TTC549 (cell line): ENCODE measurements at regions not wholly inside any gene's neighbourhood (a gene's known extent, or its start where the extent isn't known, plus 50 kb on each side); places are given as distances from the start of the nearest gene placed in this dataset.
"Not testable (repeated sequence)": the region's sequence is repeated elsewhere in the genome, so short reads cannot be mapped to it uniquely, and the experiment has no call there.

Experiments
- FAIRE-seq: peaks from 2 replicates; lab custom pipeline; 2012; peaks lifted over from hg19 to GRCh38; lab: Jason Lieb, UNC

- FAIRE-seq, result no peak
Observed at GRCh38 chr15:62272290-62272689, 107.2 kb upstream of the C2CD4B start.

DNA sequence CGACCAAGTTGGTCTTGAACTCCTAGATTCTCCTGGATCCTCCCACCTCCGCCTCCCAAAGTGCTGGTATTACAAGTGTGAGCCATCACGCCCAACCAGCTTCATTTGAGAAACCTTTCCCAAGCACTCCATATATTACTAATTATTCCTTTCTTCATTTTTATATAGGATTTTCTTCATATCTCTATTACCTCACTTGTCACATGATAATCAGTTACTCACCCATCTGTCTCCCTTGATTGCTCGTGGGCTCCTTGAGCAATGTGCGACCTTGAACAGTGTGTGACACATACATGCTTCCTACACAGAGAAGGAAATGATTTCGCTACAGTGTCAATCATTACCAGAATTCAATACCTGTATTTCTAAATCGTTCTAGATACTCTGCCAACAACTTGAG is 110.7 kb upstream of the C2CD4B start:
- no peak for FAIRE-seq

DNA sequence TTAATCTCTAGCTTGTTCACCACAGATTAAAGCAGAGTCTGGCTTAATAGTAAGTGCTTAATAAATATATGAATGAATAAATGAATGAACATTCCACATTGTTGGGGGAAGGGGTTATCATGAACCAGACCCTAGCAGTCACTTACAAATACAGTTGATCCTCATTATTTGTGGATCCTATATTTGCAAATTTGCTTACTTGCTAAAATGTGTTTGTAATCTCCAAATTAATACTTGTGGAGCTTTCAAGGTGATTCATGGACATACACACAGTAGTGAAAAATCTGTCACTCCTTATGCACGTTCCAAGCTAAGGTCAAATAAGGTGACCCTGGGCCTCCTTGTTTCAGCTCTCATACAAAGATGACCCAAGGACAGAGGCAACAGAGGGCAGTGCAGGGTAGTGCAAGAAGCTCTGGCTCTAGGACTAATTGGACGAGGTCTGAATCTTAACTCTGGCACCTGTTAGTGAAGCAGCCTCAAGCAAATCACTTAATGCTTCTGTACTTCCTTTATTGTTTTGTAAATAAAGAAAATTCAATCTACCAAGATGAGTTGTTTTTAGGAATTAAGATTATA is 112.8 kb upstream of the C2CD4B start:
- FAIRE-seq, result no peak

DNA sequence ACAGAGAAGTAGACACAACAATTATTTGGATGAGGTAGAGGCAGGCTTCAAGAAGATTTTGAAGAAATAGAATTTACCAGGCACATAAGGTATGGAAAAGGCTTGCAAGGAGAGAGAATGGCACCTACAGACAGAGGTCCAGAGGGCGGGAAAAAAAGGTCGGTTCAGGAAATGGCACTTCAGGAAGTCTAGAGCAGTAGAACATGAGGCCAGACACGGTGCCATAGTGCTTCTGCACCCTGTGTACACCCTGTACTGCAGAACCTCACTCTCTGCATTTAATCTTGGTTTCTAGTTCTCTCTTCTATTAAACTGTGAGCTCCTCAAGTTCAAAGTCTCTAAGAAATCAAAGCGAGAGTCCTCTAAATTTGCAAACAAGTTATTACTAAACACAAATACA is 113.4 kb upstream of the C2CD4B start:
- no peak for FAIRE-seq

DNA sequence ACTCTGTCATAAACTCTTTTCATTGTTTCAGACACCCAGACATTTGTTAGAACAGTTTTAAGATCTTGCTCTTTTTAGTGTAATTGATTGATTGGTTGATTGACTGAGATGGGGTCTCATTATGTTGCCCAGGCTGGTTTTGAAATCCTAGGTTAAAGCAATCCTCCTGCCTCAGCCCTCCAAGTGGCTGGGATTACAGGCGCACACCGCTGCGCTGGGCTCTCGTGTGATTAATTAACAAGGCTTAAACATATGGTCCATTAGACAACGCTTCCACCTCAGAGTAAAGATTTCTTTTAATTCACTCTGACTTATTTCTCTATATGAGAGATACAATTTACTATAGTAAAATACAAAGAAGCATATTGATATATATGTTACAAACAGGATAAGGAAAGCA is 114.0 kb upstream of the C2CD4B start:
- no peak for FAIRE-seq

- no peak for FAIRE-seq
Observed at GRCh38 chr15:62280625-62281024, 115.5 kb upstream of the C2CD4B start.

GRCh38 chr15:62281801-62282200 is 116.7 kb upstream of the C2CD4B start:
- FAIRE-seq, result not testable (repeated sequence)

DNA sequence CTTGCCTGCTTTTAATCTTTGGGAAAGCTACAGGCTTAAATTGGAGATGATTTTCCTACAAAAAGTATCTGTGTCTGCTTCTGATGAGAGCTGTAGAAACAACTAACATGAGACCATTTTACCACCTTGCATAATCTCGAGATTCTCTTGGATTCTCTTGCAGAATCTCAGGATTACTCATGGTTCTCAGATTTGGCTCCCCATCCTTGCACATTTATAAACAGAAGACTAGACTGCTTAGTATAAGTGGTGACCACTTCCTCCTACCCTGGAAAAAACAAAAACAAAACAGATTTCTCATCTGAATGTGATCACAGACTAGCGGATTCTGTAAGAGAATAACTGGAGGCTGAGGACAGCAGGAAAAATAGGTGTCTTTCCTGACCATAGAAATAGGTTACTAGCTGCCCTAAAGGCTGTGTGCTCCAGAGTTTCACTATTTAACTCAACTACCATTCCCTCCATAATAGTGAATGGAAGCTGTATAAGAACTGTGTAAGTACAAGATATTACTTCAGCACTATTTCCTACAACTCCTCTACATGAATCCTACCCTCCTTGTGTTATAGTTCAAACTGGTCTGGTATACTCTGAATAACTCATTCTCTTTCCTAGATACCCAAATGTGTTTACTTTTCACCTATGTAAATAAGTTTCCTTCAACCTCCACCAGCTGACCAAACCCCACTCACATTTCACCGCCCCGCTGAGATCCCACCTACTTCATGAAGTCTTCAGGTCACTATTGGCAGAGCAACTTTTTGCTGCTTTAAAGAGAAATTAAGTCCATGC is 122.2 kb upstream of the C2CD4B start:
- no peak for FAIRE-seq

- no peak for FAIRE-seq
Observed at GRCh38 chr15:62288361-62289017, 123.4 kb upstream of the C2CD4B start.

DNA sequence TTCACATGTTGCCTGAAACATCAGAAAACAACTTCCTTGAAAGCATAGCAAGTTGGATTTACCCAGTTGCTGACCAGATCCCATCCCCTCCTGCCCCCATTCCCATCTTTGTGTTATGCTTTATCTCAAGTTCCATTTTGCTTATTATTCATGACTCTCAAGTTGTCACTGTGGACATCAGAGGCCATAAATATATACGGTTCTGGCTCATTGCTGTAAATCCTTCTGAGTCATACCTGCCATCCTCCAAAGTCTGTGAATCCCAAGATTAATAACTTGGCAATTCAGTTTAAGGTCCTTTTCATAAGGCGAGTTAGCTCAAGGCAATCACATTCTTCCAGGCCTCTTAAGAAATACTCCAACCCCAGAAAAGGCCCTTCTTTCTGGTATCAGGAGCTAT is 126.2 kb upstream of the C2CD4B start:
- FAIRE-seq, result no peak

- FAIRE-seq, result no peak
Observed at GRCh38 chr15:62296756-62297507, 131.8 kb upstream of the C2CD4B start.

- FAIRE-seq, result no peak
Observed at GRCh38 chr15:62297522-62297921, 132.4 kb upstream of the C2CD4B start.

DNA sequence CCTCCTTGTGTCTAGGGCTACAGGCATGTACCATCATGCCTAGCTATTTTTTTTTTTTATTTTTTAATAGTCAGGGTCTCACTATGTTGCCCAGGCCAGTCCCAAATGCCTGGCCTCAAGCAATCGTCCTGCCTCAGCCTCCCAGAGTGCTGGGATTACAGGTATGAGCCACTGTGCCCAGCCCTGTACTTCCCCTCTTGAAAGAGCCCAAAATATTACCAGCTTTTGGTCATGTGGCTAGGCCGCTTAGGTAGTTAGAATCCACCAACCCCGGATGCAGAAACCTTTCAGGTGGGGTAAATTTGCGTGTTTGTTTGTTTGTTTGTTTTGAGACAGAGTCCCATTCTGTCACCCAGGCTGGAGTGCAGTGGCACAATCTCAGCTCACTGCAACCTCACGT is 132.8 kb upstream of the C2CD4B start:
- no peak for FAIRE-seq

GRCh38 chr15:62298811-62299210 is 133.7 kb upstream of the C2CD4B start:
- FAIRE-seq, result no peak

DNA sequence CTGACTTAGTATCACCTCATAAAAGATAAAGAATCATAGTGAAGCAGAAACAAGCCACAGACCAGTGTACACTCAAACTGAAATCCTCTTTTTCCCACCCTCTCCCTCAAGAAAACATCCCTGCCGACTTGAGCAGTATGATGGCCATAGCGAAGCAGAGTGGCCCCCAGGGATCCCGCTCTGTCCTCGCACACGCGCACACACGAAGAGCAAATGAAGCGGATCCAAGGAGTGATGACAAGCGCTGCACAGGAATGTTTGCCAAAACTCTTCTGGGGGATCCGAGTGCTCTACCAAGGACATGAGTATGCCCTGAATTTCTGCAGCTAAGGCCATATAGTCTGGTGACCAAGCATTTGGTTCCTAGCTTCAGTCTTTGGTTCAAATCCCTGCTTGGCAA is 134.5 kb upstream of the C2CD4B start:
- no peak for FAIRE-seq

DNA sequence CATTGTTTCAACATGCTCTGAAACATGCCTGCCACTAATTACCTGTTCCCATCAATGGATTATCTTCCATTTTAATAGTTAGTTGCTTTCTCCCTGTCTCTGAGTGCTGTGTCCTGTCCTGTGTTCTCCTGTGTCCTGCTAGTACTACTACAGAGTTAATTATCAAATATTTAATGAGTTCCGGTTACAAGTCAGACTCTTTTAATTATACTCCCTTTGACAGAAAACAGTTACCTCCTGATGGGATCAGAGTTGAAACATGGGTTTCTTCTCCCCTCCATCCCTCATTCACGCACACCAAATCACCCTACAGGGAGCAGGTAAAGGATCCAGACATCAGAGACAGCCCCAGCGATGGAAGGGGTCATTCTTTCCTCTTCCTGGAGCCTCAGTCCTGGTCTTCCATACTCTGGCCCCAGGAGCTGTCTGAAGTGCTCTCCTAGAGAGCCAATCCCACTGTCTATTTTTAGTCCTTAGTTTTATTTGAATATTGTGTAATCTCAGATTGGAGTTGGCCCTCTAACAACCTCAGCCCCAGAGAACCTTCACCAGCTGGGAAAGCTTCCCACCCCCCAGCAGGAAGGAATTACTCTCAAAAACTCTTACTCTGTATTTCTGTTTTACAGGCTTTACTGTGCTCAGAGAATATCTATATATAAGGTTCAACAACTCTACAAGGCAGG is 137.0 kb upstream of the C2CD4B start:
- FAIRE-seq, result no peak

GRCh38 chr15:62306851-62307504 is 141.9 kb upstream of the C2CD4B start:
- peak; percentile 86 for FAIRE-seq

GRCh38 chr15:62307551-62307950 is 142.5 kb upstream of the C2CD4B start:
- FAIRE-seq, result no peak

GRCh38 chr15:62316413-62317060 is 151.5 kb upstream of the C2CD4B start:
- FAIRE-seq, result no peak

DNA sequence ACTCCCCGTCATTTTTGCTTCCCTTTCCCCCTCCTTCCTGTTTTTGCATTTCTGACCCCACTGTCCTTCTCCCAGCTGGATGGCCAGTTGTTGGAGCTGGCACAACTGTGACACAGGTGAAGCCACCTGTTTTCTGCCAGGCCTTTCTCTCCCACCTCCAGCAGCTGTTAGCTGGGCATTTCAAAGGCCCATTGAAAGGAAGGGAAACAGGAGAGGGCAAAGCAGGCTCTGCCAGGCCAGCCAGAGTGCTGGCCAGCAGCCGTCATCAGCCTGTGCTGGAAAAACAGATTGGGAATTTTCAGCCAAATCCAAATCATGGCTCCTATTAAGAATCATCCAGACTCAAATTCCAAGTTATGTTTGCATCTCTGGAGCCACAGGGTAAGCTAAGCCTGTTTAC is 155.2 kb upstream of the C2CD4B start:
- no peak for FAIRE-seq

DNA sequence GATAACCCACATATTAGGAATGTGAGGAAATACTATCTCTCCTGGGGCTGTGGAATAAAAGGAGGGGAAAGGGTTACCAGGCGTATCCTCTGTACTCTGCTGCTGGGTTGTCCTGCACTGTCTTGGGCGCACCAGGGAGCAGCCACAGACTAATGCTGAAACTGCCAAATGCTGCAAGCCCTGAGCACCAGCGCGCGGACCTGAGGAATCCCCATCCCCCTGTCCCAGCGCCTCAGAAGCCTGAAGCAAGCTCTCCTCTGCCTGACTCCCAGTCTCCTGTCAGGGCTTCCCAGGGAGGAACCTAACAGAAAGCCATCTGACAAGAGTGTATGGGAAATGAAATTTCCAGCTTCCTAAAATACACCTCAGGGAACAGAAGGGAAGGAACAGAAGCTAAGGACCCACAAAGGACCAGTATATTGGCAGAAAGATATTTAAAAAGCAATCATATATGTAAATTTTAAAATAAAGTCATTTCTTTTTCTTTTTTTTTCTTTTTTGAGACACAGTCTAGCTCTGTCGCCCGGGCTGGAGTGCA is 158.3 kb upstream of the C2CD4B start:
- FAIRE-seq, result no peak
